ENCODE measurements at regions not wholly inside any gene's neighbourhood (a gene's known extent, or its start where the extent isn't known, plus 50 kb on each side); places are given as distances from the start of the nearest gene placed in this dataset.

DNA sequence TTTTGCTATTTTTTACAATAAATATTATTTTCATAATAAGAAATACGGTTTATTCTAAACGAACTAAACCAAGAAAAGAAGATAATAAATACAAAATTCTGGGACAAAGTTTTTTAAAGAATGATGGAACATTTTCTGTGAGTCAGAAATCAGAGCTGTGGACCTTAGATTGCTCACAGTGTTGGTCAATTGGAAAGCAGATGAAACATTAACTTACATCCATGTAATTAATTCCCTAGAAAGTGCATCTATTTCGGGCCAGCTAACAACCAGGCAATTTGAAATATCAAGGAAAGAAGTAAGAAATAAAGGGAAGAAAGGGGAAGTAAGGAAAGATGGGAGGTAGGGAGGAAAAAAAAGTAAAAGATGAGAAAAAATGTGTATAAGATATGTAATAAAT lies 1569.8 kb upstream of the TENM4 start:
- no peaks in the 10 kb centered on the region for H3K9me2 ChIP-seq (ENCODE audit: insufficient read depth, low read length)
- CTCF ChIA-PET (ENCODE audit: unreplicated experiment) = no interaction called here
- TF ChIP-seq, protein P1, sequence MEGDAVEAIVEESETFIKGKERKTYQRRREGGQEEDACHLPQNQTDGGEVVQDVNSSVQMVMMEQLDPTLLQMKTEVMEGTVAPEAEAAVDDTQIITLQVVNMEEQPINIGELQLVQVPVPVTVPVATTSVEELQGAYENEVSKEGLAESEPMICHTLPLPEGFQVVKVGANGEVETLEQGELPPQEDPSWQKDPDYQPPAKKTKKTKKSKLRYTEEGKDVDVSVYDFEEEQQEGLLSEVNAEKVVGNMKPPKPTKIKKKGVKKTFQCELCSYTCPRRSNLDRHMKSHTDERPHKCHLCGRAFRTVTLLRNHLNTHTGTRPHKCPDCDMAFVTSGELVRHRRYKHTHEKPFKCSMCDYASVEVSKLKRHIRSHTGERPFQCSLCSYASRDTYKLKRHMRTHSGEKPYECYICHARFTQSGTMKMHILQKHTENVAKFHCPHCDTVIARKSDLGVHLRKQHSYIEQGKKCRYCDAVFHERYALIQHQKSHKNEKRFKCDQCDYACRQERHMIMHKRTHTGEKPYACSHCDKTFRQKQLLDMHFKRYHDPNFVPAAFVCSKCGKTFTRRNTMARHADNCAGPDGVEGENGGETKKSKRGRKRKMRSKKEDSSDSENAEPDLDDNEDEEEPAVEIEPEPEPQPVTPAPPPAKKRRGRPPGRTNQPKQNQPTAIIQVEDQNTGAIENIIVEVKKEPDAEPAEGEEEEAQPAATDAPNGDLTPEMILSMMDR (conservative IDR thresholded peaks at IDR 0.05; ENCODE audit: low read length) = no peak
- TF ChIP-seq EZH2phosphoT487 (IDR thresholded peaks at IDR 0.05; ENCODE audit: borderline replicate concordance, low read depth, low read length) = no peak
- H3K79me2 ChIP-seq (ENCODE audit: insufficient read depth, low read depth, low read length) = no peaks in the 10 kb centered on the region
- no TSS peak for BruUV-seq (replicated peaks)
- intact Hi-C loops (cut with micrococcal nuclease; ENCODE audit: unreplicated experiment) = no loop called here
- no peaks in the 10 kb centered on the region for H3K36me3 ChIP-seq (ENCODE audit: insufficient read depth, low read length)
- H3K4me1 ChIP-seq (ENCODE audit: insufficient read depth, low read length, poor library complexity, severe bottlenecking) = no peaks in the 10 kb centered on the region
- POLR2A ChIA-PET = interaction anchor here (1.2 kb wide), 1 partner anchor 523 kb away, joined by 3 read pairs; no protein-coding TSS in a partner anchor
- no peaks in the 10 kb centered on the region for H4K20me1 ChIP-seq (ENCODE audit: insufficient read depth, low read length)
- no peak overlapping the region for H3K4me3 ChIP-seq (ENCODE audit: low read depth, low read length, poor library complexity, severe bottlenecking)
- no peak overlapping the region for H3K4me2 ChIP-seq (ENCODE audit: low read length)
- H3K27ac ChIP-seq (ENCODE audit: low read depth, low read length, poor library complexity, severe bottlenecking) = no peak overlapping the region
- no peak for DNase-seq (ENCODE audit: low spot score)
- no peak overlapping the region for H2AFZ ChIP-seq (ENCODE audit: low read length)
- no peaks in the 10 kb centered on the region for H3K9me3 ChIP-seq (ENCODE audit: low read length)

DNA sequence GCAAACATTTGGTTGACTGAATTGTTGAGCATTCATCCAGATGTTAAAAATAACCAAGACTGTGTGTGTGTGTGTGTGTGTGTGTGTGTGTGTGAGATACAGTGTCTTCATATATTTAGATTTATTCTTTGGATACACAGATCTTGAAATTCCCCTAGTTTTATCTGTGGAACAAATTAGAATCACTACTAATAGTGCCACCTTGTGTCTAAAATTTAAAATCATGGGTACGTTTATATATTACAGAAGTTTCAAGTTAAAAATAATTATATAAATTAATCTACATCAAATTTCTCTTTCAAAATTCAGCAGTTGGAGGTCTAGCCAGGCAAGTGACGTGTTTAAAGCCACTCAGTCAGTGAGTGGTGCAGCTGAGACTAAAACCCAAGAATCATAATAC lies 1566.2 kb upstream of the TENM4 start:
- Histone ChIP-seq H3K4me2 (ENCODE audit: low read length) (no peak overlapping the region), H4K20me1 (ENCODE audit: insufficient read depth, low read length) (no peaks in the 10 kb centered on the region), H3K9me3 (ENCODE audit: low read length) (no peaks in the 10 kb centered on the region), H3K4me1 (ENCODE audit: insufficient read depth, low read length, poor library complexity, severe bottlenecking) (no peaks in the 10 kb centered on the region), H3K36me3 (ENCODE audit: insufficient read depth, low read length) (no peaks in the 10 kb centered on the region), H3K4me3 (ENCODE audit: low read depth, low read length, poor library complexity, severe bottlenecking) (no peak overlapping the region), H3K27ac (ENCODE audit: low read depth, low read length, poor library complexity, severe bottlenecking) (no peak overlapping the region), H2AFZ (ENCODE audit: low read length) (no peak overlapping the region), H3K9me2 (ENCODE audit: insufficient read depth, low read length) (no peaks in the 10 kb centered on the region), H3K79me2 (ENCODE audit: insufficient read depth, low read depth, low read length) (no peaks in the 10 kb centered on the region)
- intact Hi-C loops (cut with micrococcal nuclease; ENCODE audit: unreplicated experiment) = no loop called here
- no peak for DNase-seq (ENCODE audit: low spot score)
- ChIA-PET CTCF (ENCODE audit: unreplicated experiment) (no interaction called here), POLR2A (no interaction called here)
- TF ChIP-seq EZH2phosphoT487 (IDR thresholded peaks at IDR 0.05; ENCODE audit: borderline replicate concordance, low read depth, low read length) = no peak
- TF ChIP-seq, protein P1 (conservative IDR thresholded peaks at IDR 0.05; ENCODE audit: low read length) = peak; percentile 54
- BruUV-seq (replicated peaks) = no TSS peak

DNA sequence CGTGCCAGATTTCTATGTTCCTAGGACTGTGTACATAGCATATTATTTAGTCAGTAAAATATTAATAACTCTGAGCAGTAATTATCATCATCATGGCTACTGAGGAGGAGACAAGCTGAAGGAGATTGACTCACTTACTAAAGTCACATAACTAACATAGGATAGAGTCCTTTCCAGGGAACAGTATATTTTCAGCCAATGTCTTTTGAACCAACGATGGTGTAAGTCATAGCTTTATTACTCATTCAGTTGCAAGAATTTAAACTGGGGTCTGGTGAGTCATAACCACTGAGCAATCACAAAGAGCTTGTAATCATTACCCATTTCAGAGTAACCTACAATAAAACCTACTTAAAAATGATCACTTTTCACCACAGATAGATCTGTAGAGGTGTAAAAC lies 1564.8 kb upstream of the TENM4 start:
- no peaks in the 10 kb centered on the region for H3K9me2 ChIP-seq (ENCODE audit: insufficient read depth, low read length)
- H3K27ac ChIP-seq (ENCODE audit: low read depth, low read length, poor library complexity, severe bottlenecking) = no peak overlapping the region
- no peaks in the 10 kb centered on the region for H3K4me1 ChIP-seq (ENCODE audit: insufficient read depth, low read length, poor library complexity, severe bottlenecking)
- H3K9me3 ChIP-seq (ENCODE audit: low read length) = no peaks in the 10 kb centered on the region
- H3K4me3 ChIP-seq (ENCODE audit: low read depth, low read length, poor library complexity, severe bottlenecking) = no peak overlapping the region
- POLR2A ChIA-PET = interaction anchor here (0.6 kb wide), 1 partner anchor 19 kb away, joined by 3 read pairs; no protein-coding TSS in a partner anchor
- no peaks in the 10 kb centered on the region for H3K79me2 ChIP-seq (ENCODE audit: insufficient read depth, low read depth, low read length)
- CTCF ChIA-PET (ENCODE audit: unreplicated experiment) = no interaction called here
- H2AFZ ChIP-seq (ENCODE audit: low read length) = no peak overlapping the region
- no peak for TF ChIP-seq EZH2phosphoT487 (IDR thresholded peaks at IDR 0.05; ENCODE audit: borderline replicate concordance, low read depth, low read length)
- TF ChIP-seq, protein P1 (conservative IDR thresholded peaks at IDR 0.05; ENCODE audit: low read length) = no peak
- no peak overlapping the region for H3K4me2 ChIP-seq (ENCODE audit: low read length)
- no peaks in the 10 kb centered on the region for H3K36me3 ChIP-seq (ENCODE audit: insufficient read depth, low read length)
- BruUV-seq (replicated peaks) = no TSS peak
- DNase-seq (ENCODE audit: low spot score) = no peak
- intact Hi-C loops (cut with micrococcal nuclease; ENCODE audit: unreplicated experiment) = no loop called here
- no peaks in the 10 kb centered on the region for H4K20me1 ChIP-seq (ENCODE audit: insufficient read depth, low read length)
